Prostate gland (tissue), 2 donors: ENCODE measurements at regions not wholly inside any gene's neighbourhood (a gene's known extent, or its start where the extent isn't known, plus 50 kb on each side); places are given as distances from the start of the nearest gene placed in this dataset.

Source experiments
- DNase-seq: peaks from one replicate; pipeline ENCODE4 v3.0.0-alpha.2; 2019; ENCODE audit warnings: low spot score
- H3K27ac ChIP-seq, 2 donors: fragments of 200-600 bp; sonication (generic); 2 replicates each; pipeline ENCODE4 v1.5.1; 2017 to 2019
- H3K27me3 ChIP-seq: fragments of 200-600 bp; sonication (generic); replicated peaks from 2 replicates; pipeline ENCODE4 v1.5.1; 2019; ENCODE audit not compliant: insufficient read depth
- H3K36me3 ChIP-seq, 2 donors: fragments of 200-600 bp; sonication (generic); 1 replicate in 1 of 2; 2 replicates in 1 of 2; pipeline versions ENCODE4 v1.5.1 to v1.8.1; 2017 to 2019
- H3K4me1 ChIP-seq: fragments of 200-600 bp; sonication (generic); replicated peaks from 2 replicates; pipeline ENCODE4 v1.5.1; 2019
- H3K4me3 ChIP-seq, 2 donors: fragments of 200-600 bp; sonication (generic); 2 replicates each; pipeline ENCODE4 v1.5.1; 2017 to 2019
- H3K9me3 ChIP-seq: fragments of 200-600 bp; sonication (generic); 2 replicates; pipeline ENCODE4 v1.5.1; 2017
- POLR2A ChIP-seq: fragments of 450-650 bp; IDR thresholded peaks from one replicate; pipeline ENCODE4 v1.6.1; 2016; ENCODE audit warnings: antibody characterized with exemption, mild to moderate bottlenecking
- POLR2AphosphoS5 ChIP-seq: sonication (generic); formaldehyde crosslinking; IDR thresholded peaks from one replicate; pipeline ENCODE4 v1.6.1; 2017; ENCODE audit warnings: antibody characterized with exemption
- WGBS: methylation state at CpG from one replicate; pipeline ENCODE4 v1.1.5; 2018; 5-methylcytosine and 5-hydroxymethylcytosine counted together
- intact Hi-C: fragments of 100-400 bp; cut with DNase I; formaldehyde crosslinking; loops from one replicate; pipeline ENCODE4 v1.14.2; 2022
- TF ChIP-seq, protein P1 (sequence below), 4 experiments: fragments of 200-600 bp in 2 of 4; fragments of 450-650 bp in 2 of 4; sonication (generic) in 2 of 4; IDR thresholded peaks; 1 replicate in 3 of 4; 2 replicates in 1 of 4; pipeline ENCODE4 v1.5.1; 2016 to 2019; ENCODE audit warnings: antibody characterized with exemption in 4 of 4, mild to moderate bottlenecking in 2 of 4, moderate library complexity in 2 of 4

DNA sequence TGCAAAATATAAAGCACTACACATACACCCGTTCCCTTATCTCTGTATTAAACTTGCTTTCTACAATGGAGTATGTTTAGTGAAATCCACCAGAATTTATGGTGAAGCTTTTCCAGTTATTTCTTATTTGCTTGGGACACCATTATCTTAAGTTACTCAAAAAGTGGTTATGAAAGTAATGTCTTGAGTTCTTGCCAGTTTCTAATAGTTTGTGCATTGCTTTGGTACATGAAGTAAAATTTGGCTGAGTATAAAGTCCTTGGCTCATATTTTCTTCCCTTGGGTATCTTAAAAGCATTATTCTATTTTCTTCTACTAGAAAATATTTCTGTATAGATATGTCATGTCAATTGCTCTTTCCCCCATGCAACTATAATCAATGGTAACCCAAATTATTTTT is 85.2 kb downstream of the POLR1F start:
- H3K9me3 ChIP-seq: no peaks in the 10 kb centered on the region
- DNase-seq: no peak
- TF ChIP-seq POLR2AphosphoS5 (no peak), POLR2A (no peak)
- TF ChIP-seq, protein P1, sequence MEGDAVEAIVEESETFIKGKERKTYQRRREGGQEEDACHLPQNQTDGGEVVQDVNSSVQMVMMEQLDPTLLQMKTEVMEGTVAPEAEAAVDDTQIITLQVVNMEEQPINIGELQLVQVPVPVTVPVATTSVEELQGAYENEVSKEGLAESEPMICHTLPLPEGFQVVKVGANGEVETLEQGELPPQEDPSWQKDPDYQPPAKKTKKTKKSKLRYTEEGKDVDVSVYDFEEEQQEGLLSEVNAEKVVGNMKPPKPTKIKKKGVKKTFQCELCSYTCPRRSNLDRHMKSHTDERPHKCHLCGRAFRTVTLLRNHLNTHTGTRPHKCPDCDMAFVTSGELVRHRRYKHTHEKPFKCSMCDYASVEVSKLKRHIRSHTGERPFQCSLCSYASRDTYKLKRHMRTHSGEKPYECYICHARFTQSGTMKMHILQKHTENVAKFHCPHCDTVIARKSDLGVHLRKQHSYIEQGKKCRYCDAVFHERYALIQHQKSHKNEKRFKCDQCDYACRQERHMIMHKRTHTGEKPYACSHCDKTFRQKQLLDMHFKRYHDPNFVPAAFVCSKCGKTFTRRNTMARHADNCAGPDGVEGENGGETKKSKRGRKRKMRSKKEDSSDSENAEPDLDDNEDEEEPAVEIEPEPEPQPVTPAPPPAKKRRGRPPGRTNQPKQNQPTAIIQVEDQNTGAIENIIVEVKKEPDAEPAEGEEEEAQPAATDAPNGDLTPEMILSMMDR (IDR thresholded peaks at IDR 0.05): no peak
- H3K27me3 ChIP-seq: no peaks in the 10 kb centered on the region
- 50% methylated on average over 1 of the region's 1 CpG for WGBS
- H3K36me3 ChIP-seq: no peaks in the 10 kb centered on the region
- no peak overlapping the region for H3K27ac ChIP-seq
- intact Hi-C loops: no loop called here
- H3K4me1 ChIP-seq: no peaks in the 10 kb centered on the region
- no peak overlapping the region for H3K4me3 ChIP-seq

DNA sequence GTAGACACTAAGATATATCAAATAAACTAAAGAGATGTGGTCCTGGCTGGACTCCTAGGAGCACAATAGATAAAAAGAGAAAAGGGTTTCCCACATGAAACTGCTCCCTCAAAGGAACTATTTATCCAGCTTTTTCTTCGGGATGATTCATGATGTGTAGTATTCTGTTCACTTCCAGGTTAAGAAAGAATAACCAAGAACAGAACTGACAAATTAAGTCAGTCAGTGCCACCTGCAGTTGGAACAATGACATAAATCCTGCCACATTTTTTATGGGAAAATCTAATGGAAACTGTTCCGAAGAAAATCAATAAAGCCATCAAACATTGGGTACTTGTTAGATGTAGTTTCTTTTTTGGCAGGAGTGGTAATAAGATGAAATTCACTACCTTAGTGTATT is 87.1 kb downstream of the POLR1F start:
- TF ChIP-seq POLR2A (no peak), POLR2AphosphoS5 (no peak)
- TF ChIP-seq, protein P1 (IDR thresholded peaks at IDR 0.05): no peak
- no peak overlapping the region for H3K4me3 ChIP-seq
- H3K27ac ChIP-seq: no peak overlapping the region
- no peaks in the 10 kb centered on the region for H3K27me3 ChIP-seq
- DNase-seq: no peak
- no peaks in the 10 kb centered on the region for H3K4me1 ChIP-seq
- no peaks in the 10 kb centered on the region for H3K36me3 ChIP-seq
- H3K9me3 ChIP-seq: no peaks in the 10 kb centered on the region
- WGBS: 30% methylated on average over 2 of the region's 2 CpGs
- intact Hi-C loops: no loop called here

DNA sequence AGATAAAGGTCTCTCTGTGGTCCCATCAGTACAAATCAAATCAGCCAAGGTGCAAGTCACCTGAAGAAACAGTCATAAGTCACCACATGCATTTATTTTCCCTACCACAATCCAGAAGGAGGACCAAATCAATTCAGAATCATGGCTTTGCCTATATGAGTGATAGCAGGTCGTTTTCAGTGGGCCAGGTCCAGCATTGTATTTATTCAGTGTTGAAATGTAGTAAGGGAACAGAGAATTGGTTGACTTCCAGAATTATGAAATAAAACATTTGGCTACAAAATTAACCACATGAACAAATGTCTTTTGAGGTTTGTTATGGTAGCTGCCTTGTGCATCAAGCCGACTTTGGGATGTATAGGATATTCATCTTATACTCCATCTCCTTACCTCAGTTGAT is 88.4 kb downstream of the POLR1F start:
- no peaks in the 10 kb centered on the region for H3K27me3 ChIP-seq
- WGBS: 51% methylated on average over 2 of the region's 2 CpGs
- no peaks in the 10 kb centered on the region for H3K36me3 ChIP-seq
- TF ChIP-seq, protein P1 (IDR thresholded peaks at IDR 0.05): no peak
- TF ChIP-seq POLR2A (no peak), POLR2AphosphoS5 (no peak)
- intact Hi-C loops: no loop called here
- no peak for DNase-seq
- no peak overlapping the region for H3K27ac ChIP-seq
- H3K4me3 ChIP-seq: no peak overlapping the region
- no peaks in the 10 kb centered on the region for H3K9me3 ChIP-seq
- H3K4me1 ChIP-seq: no peaks in the 10 kb centered on the region

DNA sequence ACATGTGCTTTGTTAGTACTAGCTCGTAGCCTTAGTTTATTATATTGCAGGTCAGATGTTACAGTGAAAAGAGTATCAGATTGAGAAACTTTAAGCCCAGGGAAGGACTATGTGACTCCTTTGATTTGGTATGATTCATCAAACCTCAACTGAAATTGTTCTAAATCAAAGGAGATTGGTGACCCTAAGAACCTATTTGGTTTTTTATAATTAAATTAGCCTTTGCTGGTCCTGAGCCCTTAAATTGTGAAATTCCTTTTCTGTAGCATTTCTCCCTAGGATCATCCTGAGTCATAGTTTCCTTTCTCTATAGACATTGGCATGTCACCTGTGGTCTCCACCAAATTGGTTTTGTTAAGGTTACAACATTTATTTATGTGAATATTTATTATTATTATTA is 89.7 kb downstream of the POLR1F start:
- H3K27me3 ChIP-seq: no peaks in the 10 kb centered on the region
- no peaks in the 10 kb centered on the region for H3K9me3 ChIP-seq
- 72% methylated on average over 1 of the region's 1 CpG for WGBS
- intact Hi-C loops: no loop called here
- no peak for TF ChIP-seq POLR2A
- no peak for TF ChIP-seq POLR2AphosphoS5
- TF ChIP-seq, protein P1 (IDR thresholded peaks at IDR 0.05): no peak
- no peak for DNase-seq
- no peak overlapping the region for H3K4me3 ChIP-seq
- H3K4me1 ChIP-seq: no peaks in the 10 kb centered on the region
- no peaks in the 10 kb centered on the region for H3K36me3 ChIP-seq
- H3K27ac ChIP-seq: no peak overlapping the region

DNA sequence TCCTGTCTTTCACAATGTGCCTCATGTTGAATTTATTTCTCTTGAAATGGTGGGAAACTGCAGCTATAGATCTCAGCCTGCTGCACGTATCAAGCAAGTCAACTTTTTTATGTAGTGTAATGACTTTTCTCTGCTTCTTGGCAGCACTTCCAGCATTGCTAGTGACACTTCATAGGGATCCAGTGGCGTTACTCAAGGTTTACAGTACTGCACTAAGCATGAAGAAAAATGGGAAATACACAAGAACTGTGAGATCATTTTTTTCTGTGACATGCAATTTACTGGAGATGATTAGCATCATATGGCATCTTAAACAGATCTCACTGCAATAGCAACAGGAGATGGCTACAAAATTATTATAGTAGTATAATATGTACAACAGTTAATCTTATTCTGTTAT is 90.9 kb downstream of the POLR1F start:
- no peaks in the 10 kb centered on the region for H3K27me3 ChIP-seq
- no peak overlapping the region for H3K4me3 ChIP-seq
- DNase-seq: no peak
- H3K4me1 ChIP-seq: no peaks in the 10 kb centered on the region
- no peaks in the 10 kb centered on the region for H3K36me3 ChIP-seq
- TF ChIP-seq POLR2A (no peak), POLR2AphosphoS5 (no peak)
- TF ChIP-seq, protein P1 (IDR thresholded peaks at IDR 0.05): no peak
- WGBS: 28% methylated on average over 2 of the region's 2 CpGs
- H3K9me3 ChIP-seq: no peaks in the 10 kb centered on the region
- intact Hi-C loops: no loop called here
- no peak overlapping the region for H3K27ac ChIP-seq
